SIG-M5 treated with dmso at 0.1 percent for 504 hours (cell line): ENCODE measurements at regions not wholly inside any gene's neighbourhood (a gene's known extent, or its start where the extent isn't known, plus 50 kb on each side); places are given as distances from the start of the nearest gene placed in this dataset.
A peak's percentile ranks its signal among the peaks of the same experiment; 100 is the strongest.

Source experiments
- DNase-seq: peaks from one replicate; lab custom pipeline; 2025; ENCODE audit not compliant: unreplicated experiment; lab: John Stamatoyannopoulos, UW

DNA sequence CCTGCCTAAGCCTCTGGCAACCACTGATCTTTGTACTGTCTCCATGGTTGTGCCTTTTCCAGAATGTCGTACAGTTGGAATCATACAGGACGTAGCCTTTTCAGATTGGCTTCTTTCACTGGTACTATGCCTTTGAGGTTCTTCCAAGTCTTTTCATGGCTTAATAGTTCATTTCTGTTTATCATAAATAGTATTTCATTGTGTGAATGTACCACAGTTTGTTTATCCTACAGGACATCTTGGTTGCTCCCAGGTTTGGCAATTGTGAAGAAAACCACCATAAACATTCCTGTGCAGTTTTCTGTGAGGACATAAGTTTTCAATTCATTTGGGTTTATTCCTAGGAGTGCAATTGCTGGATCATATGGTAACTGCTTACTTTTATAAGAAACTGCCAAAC is 190.6 kb upstream of the RAB4A start:
- DNase-seq: no peak

DNA sequence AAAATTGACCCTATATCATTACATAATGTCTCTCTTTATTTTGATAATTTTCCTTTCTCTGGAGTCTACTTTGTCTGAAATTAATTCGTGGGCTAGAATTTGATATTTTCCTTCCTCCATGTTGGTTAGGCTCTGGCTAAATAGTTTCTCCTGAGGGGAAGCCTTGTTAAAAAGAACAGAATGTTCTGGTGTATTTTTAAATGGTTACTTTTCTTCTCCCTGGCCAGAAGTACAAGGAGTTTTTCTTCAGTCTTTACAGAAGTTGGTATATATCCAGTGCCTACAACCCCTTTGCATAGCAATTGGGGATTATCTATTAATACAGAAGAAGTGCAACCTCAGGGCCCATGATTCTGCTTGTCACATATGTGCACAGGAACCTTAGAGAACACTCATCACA is 185.6 kb upstream of the RAB4A start:
- DNase-seq: no peak

DNA sequence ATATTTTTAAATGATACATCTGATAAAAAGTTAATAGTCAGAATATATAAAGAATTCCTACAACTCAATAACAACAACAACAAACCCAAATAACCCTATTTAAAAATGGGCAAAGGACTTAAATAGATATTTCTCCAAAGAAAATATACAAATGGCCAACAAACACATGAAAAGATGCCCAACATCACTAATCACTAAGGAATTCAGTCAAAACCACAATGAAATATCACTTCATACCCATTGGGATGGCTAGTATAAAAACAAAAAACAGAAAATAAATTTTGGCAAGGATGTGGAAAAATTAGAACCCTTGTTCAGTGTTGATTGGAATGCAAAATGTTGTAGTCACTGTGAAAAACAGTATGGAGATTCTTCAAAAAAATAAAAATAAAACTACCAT is 184.8 kb upstream of the RAB4A start:
- DNase-seq: no peak

DNA sequence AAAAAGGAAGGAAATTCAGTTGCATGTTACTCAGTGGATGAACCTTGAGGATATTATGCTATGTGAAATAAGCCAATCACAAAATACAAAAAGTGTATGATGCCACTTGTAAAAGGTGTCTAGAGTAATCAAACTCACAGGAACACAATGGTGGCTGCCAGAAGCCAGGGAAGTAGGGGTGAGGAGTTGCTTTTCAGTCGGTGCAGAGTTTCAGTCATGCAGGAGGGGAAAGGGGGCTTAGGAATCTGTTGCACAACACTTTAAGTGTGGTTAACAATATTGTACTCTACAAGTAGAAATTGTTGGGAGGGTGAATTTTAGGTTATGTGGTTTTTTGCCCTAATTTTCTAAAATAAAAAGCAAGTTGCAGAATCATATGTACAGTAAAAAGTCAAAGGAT is 184.2 kb upstream of the RAB4A start:
- peak; percentile 44 for DNase-seq

DNA sequence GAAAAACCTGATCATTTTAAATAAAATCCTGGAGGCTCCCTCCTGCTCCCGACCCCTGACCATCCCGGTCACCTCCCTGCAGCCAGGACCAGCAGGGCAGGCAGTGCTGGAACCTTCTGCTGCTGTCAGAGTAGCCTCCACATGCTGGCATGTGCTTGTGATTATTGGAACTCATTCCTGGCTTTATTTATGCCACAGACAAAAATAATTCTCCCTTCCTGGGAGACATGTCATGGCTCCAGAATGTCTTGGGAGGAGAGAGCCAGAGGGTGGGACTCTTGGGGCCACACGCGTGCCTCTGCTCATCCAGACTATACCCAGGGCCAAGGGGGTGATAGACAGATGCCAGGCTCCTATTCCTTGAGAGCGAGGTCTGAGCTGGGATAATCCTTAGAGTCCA is 183.6 kb upstream of the RAB4A start:
- no peak for DNase-seq

DNA sequence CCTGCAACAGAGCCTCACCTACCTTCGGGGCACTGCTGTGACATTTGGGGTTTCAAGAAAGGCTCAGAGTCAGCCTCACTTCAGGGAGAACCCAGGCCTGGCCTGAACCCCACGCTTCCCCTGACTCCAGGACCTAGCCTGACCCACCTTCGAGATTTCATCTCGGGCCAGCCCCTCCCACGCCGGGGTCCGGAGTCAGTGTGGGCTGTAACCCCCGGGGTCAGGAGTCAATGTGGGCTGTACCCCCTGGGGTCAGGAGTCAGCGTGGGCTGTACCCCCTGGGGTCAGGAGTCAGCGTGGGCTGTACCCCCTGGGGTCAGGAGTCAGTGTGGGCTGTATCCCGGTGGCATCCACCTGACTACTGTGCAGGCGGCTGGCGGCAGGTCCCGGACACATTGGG is 183.0 kb upstream of the RAB4A start:
- no peak for DNase-seq

DNA sequence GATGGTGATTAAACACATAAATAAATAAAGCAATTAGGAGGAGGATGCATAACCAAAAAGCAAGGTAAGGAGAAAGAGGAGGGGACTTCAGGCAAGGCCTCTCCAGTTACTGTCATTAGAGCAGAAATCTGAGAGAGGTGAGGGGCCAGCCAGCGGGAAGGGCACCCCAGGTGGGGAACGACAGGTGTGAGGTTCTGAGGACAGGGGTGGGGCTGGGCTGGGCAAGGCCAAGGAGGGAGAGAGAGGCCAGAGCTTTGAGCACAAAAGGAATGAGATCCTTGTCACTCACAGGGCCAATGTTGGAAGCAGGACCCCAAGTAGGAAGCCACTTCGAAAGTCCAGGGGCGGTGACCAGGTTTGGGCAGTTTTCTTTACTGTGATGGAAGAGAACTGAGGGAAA is 182.2 kb upstream of the RAB4A start:
- no peak for DNase-seq

DNA sequence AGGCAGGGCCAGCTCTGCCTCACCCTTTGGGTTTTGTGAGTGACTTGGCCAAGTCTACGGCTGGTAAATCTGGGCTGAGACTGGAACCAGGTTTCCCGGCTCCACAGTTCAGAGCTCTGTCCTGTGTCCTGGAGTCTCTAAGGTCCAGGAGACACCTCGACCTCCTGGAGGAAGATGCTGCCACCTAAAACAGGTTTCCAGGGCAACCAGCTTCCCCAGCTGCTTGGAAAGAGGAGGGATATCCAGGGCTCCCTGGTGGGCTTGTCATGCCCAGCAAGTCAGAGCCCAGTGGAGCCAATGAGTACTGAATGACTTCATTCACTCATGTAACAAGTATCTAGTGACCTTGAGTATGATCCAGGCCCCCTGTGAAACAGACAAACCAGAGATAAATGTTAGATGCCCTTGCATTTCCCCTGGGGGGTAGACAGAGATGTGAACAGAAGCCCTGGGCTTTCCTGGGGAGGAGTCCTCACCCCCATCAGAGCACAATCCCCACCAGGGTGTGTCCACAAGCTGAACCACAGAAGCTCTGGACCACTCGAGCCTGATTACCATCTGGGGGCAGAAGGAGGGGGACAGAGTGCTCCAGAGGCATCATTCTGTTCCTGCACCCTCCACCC is 181.2 kb upstream of the RAB4A start:
- no peak for DNase-seq

DNA sequence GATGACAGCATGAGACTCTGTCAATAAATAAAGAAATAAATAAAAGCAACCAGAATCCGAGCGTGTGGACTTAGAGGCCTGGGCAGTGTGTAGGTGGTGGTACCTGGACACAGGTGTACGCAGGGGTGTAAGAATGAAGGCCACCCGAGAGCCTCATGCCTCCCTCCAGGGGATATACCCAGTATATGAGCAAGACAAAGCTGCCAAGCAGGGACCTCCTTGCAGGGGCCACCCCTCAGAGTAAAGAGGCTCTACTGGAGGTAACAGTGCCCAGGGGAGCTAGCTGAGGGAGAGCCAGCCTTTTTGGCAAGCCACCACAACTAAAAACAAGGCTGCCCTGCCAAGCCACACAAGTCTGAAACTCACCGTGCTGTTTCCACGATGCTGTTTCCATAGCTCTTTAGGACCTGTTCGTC is 179.2 kb upstream of the RAB4A start:
- no peak for DNase-seq

DNA sequence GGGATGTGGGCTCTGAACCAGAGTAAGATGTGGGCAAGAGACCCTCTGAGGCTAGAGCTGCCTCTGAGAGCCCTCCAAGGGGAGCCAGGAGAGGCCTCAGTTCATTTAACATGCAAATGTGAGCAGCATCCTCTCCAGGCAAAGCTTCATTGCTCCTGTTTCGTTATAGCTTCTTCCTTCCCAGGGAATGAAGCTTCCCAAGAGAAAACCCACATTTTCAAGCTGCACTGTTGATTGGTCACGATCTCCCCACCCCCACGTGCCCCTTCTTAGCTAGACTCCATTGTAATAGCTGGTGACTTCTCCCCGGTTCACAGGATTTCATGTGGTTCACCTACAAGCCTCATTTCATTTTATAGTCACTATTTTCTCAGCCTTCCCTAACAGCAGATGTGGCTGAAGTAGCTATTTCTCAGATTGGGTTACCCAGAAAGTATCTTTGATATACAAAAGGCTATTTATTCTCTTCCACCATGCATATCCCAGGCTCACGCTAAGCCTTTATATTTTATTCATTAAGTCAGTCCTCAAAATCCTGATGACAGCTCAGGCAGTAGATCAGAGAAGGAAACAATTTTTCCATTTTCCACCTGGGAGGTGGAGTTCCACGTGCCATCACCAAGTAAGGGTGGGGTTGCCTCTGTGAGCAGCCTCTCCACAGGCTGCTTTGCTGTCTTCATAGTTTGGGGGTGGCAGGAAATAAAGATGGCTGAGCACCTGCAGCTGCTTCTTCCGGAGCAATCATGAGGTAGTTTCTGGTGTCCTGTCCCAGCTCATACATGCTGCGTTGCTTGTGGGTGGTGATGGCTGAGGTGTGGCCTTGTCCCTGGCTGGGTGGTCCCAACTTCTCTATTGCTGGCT is 178.3 kb upstream of the RAB4A start:
- DNase-seq: no peak

DNA sequence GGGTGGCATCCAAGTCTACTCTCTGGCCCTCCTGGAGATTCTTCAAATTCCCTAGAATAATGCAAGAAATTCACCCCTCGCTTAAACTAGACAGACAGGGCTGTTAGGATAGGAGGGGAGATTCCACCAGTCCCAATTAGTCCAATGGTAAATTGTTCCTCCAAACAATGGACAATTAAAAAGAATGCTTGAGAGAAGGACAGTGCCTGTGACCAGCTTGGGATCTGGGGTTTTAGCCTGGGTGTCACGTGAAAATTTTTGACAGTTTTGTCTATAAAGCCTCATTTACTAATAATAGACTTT is 177.7 kb upstream of the RAB4A start:
- DNase-seq: no peak

DNA sequence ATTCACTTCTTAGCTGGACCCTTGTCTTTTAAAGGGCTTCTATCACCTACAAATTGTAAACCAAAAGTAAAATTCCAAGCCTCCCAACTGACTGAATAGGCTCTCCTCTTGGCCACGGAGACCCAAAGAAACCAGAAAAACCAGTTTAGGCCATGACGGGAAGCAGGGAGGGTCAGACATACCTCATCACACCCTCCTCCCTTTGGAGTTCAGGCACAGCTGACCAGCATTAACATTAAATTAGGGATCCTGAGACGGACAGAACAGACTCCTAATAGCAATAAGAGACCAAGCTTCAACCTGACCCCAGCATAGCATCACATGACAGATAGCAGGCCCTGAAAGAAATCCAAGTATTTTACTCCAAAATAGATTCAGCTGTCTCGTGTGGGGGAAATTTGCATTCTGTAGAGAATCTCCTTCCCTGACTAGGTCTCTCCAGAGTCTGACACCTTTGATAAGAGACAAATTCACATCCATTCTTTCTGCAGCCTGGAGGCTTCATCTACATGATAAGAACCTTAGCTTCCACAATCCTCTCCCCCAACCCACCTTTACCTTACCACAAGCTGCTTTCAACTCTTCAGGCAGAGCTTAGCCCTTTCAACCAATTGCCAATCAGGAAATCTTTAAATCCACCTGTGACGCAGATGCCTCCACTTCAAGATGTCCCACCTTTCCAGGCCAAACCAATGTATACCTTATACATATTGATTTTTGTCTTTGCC is 177.1 kb upstream of the RAB4A start:
- peak; percentile 12 for DNase-seq

DNA sequence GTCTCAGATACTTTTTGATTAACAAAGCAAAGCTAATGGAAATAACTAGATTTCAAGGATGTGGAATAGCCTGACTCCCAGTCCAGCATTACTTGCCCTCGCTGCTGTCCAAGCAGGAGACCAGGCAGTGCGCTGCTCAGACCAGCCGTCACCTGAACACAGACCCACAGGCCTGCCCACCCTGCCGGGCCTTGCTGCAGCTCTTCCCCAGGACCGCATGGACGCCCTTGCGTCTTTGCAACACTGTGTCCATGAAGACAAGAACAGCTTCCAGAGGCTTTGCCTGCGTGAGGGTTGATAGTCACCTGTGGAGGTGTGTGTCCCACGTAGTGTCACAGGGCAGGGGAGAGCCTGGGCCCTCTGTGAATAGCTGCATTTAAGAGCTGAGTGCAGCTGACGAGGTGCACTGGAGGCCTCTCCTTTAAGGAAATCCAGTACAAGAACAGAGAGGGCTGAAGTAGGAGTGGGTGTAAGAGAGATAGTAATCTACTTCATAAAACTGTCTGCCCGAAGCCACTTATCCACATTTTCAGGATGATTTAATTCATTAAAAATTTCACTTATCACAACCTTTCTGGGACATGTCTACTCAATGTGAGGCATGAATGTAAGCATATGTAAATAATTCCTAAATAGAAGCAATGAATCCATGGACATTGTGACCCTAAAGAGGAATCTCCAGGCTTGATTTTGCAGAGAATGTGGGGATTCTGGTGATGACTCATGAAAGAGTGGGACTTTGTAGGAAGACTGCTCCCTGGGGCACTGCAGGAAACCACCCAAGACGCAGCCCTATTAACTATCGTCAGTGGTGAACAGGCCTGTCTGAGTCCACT is 176.2 kb upstream of the RAB4A start:
- DNase-seq: no peak

DNA sequence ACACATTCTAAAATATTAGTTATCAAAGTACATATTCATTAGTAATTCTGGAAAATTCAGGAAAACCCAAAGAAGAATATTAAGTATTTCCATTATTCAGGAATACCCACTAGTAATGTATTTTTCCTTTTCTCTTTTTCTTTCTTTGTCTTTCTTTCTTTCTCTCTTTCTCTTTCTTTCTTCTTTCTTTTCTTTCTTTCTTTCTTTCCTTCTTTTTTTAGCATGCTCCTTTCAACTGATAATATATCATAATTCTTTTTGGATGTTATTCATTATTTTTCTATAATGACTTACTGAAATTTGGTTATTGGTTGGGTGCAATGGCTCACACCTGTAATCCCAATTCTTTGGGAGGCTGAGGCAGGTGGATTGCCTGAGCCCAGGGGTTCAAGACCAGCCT is 175.6 kb upstream of the RAB4A start:
- no peak for DNase-seq

DNA sequence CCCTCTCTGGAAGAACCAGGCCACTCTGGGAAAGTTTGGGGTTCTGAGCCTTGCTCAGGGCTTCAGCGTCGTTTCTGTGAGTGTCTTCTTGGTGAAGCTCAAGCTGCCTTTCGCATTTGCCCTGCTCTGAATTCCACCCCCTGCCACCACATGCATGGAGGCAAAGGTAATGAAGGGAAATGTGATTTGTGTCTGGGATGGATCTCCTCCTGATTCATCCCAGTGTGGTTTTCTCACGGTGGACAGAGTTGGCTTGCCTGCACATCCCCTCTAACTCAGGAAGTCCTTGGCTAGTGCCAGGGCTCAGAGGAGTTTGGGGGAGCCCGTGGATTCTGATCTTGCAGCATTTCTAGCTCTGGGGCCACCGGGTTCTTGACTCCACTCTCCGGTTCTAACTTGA is 173.6 kb upstream of the RAB4A start:
- DNase-seq: no peak

DNA sequence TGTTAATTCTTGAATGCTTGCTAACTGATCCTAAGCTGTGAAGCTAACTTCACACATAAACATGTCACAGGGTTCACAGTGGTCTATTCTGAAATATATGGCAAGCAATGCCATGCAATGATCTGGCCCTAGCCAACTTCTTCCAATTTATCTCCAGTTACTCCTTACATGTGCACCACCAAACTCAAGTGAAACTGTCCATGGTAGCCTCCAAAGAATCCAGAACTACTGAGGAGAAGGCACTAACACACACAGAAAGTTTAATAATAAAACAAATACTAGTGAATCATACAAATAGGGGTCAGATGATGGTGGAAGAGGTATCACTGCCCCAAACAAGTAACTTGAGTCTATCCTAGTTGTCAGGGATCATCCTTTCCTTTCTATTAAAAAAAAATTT is 172.6 kb upstream of the RAB4A start:
- DNase-seq: no peak

DNA sequence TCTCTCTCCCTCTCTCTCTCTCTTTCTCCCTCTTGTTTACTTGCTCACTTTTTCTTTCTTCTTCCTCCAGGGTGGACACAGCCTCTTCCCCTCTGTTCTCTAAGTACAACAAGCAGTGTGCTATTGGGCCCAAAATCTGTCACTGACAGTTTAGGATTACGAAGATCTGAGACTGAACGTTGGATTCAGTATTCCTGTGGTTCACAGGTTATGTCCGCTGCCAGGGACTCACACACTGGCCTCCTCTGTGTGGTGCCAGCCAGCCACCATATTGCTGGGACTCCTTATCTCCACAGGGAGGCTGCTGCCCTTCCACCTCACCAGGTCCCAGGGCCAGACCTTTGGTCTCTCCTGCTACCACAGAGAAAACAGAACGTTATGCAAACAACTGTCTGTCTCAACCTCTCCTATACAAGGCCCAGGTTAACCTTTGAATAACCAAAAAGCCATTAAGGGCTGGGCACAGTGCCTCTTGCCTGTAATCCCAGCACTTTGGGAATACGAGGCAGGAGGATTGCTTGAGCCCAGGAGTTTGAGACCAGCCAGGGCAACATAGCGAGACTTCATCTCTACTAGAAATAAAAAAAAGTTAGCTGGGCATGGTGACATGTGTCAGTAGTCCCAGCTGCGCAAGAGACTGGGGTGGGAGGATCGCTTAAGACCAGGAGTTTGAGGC is 171.9 kb upstream of the RAB4A start:
- no peak for DNase-seq

DNA sequence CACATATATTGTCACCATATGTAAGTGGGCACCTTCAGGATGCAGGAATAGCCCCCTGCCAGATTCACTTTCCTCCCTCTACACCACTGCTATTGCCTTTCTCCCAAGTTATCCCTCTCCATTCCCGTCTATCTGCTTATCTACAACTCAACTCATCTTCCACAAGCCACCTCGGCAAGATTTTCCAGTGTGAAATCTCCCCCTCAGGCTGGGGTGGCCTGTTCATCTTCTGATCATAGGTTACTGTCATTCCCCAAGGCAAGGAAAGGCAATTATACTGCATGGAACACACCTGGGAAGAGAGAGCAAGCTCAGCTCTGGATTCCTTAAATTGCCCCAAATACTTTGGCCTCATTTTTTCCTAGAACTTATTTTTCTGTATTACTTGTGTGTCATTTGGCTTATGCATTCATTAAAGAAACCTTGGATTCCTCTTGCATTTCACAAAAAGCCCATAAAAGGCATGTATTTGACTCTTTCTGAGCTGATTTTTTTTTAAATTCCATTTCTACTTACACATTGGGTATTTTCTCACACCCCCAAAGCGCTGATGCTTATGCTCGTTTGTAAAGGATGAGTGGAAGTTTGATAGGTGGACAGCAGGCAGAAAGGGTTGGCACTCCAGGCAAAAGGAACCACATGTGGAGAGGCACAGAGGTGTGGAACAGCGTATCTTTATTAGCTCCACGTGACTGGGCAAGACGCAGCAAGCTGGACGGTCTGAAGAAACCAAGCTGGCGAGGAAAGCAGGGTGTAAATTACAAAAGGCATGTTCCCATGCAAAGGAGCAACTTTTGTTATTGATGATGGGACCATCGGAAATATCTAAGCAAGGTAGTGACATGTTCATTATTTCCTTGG is 169.7 kb upstream of the RAB4A start:
- DNase-seq: no peak

DNA sequence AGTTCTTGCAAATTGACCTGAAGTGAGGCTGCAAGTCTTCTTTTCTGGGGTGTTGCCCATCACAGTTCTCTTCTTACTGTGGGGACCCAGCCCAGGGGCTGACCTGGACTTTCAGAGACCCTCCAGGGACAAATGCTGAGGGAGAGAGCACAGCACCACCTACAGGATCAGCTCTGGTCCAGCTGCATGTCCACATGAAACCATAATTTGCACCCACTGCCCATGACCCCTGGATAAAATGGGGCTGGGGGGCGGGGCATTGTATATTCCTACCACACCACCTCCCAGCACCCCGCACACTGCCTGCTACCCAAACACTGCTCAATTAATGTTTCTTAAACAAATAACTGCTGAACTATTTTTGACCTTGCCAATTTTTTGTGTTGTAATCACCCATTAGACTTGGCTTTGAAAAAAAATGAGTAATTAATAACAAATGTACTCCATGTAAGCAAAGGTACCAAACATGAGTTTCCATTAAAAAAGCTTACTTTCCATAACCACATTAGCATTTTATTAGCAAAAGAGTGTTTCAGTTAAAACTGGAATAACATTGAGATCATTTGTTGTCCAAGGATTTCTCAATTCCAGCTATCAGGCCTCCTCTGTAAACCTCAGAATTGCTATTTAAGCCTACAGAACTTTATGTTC is 168.0 kb upstream of the RAB4A start:
- DNase-seq: no peak
